ENCODE measurements at regions not wholly inside any gene's neighbourhood (a gene's known extent, or its start where the extent isn't known, plus 50 kb on each side); places are given as distances from the start of the nearest gene placed in this dataset.

GRCh38 chr12:68400226-68400829 lies 68.2 kb upstream of the MDM1 start:
- no peaks in the 10 kb centered on the region for H3K27me3 ChIP-seq (ENCODE audit: low read length)
- H2AFZ ChIP-seq (ENCODE audit: low read depth, low read length, severe bottlenecking) = no peak overlapping the region
- no peak overlapping the region for H3K4me3 ChIP-seq (ENCODE audit: insufficient read depth, low read length, poor library complexity, severe bottlenecking)
- H3F3A ChIP-seq (ENCODE audit: insufficient read depth) = no peaks in the 10 kb centered on the region
- no peak overlapping the region for H3K27ac ChIP-seq (ENCODE audit: low read depth, low read length)
- no peaks in the 10 kb centered on the region for H3K36me3 ChIP-seq (ENCODE audit: low read length)
- no peak overlapping the region for H3K4me2 ChIP-seq (ENCODE audit: low read depth, low read length, poor library complexity, severe bottlenecking)
- H3K9ac ChIP-seq (ENCODE audit: low read length) = no peak overlapping the region
- H4K20me1 ChIP-seq (ENCODE audit: low read depth, low read length) = no peaks in the 10 kb centered on the region
- TF ChIP-seq CTCF (IDR thresholded peaks at IDR 0.05; ENCODE audit: insufficient read depth, low read length, poor library complexity, severe bottlenecking) (no peak), EZH2phosphoT487 (conservative IDR thresholded peaks at IDR 0.05; ENCODE audit: low read length) (no peak)
- no peaks in the 10 kb centered on the region for H3K79me2 ChIP-seq (ENCODE audit: insufficient read depth, low read length)
- H3K9me3 ChIP-seq (ENCODE audit: insufficient read depth, low read length) = no peaks in the 10 kb centered on the region
- no peaks in the 10 kb centered on the region for H3K9me2 ChIP-seq (replicated peaks; ENCODE audit: insufficient read depth, low read length)

GRCh38 chr12:68402422-68402821 lies 70.3 kb upstream of the MDM1 start:
- H3K9me3 ChIP-seq (ENCODE audit: insufficient read depth, low read length) = no peaks in the 10 kb centered on the region
- H3K4me2 ChIP-seq (ENCODE audit: low read depth, low read length, poor library complexity, severe bottlenecking) = no peak overlapping the region
- H3K27ac ChIP-seq (ENCODE audit: low read depth, low read length) = no peak overlapping the region
- H3K9me2 ChIP-seq (replicated peaks; ENCODE audit: insufficient read depth, low read length) = no peaks in the 10 kb centered on the region
- H3K9ac ChIP-seq (ENCODE audit: low read length) = no peak overlapping the region
- H3K36me3 ChIP-seq (ENCODE audit: low read length) = no peaks in the 10 kb centered on the region
- H4K20me1 ChIP-seq (ENCODE audit: low read depth, low read length) = no peaks in the 10 kb centered on the region
- H3K79me2 ChIP-seq (ENCODE audit: insufficient read depth, low read length) = no peaks in the 10 kb centered on the region
- H3F3A ChIP-seq (ENCODE audit: insufficient read depth) = no peaks in the 10 kb centered on the region
- TF ChIP-seq CTCF (IDR thresholded peaks at IDR 0.05; ENCODE audit: insufficient read depth, low read length, poor library complexity, severe bottlenecking) (no peak), EZH2phosphoT487 (conservative IDR thresholded peaks at IDR 0.05; ENCODE audit: low read length) (no peak)
- no peaks in the 10 kb centered on the region for H3K27me3 ChIP-seq (ENCODE audit: low read length)
- no peak overlapping the region for H2AFZ ChIP-seq (ENCODE audit: low read depth, low read length, severe bottlenecking)
- H3K4me3 ChIP-seq (ENCODE audit: insufficient read depth, low read length, poor library complexity, severe bottlenecking) = no peak overlapping the region

GRCh38 chr12:68403296-68403695 lies 71.1 kb upstream of the MDM1 start:
- H3K9me2 ChIP-seq (replicated peaks; ENCODE audit: insufficient read depth, low read length) = no peaks in the 10 kb centered on the region
- H3K4me2 ChIP-seq (ENCODE audit: low read depth, low read length, poor library complexity, severe bottlenecking) = no peak overlapping the region
- no peaks in the 10 kb centered on the region for H3K27me3 ChIP-seq (ENCODE audit: low read length)
- H3K9me3 ChIP-seq (ENCODE audit: insufficient read depth, low read length) = no peaks in the 10 kb centered on the region
- H3K36me3 ChIP-seq (ENCODE audit: low read length) = no peaks in the 10 kb centered on the region
- no peaks in the 10 kb centered on the region for H3F3A ChIP-seq (ENCODE audit: insufficient read depth)
- H3K4me3 ChIP-seq (ENCODE audit: insufficient read depth, low read length, poor library complexity, severe bottlenecking) = no peak overlapping the region
- H2AFZ ChIP-seq (ENCODE audit: low read depth, low read length, severe bottlenecking) = no peak overlapping the region
- H3K9ac ChIP-seq (ENCODE audit: low read length) = no peak overlapping the region
- TF ChIP-seq CTCF (IDR thresholded peaks at IDR 0.05; ENCODE audit: insufficient read depth, low read length, poor library complexity, severe bottlenecking) = no peak
- TF ChIP-seq EZH2phosphoT487 (conservative IDR thresholded peaks at IDR 0.05; ENCODE audit: low read length) = no peak
- H3K79me2 ChIP-seq (ENCODE audit: insufficient read depth, low read length) = no peaks in the 10 kb centered on the region
- H4K20me1 ChIP-seq (ENCODE audit: low read depth, low read length) = no peaks in the 10 kb centered on the region
- no peak overlapping the region for H3K27ac ChIP-seq (ENCODE audit: low read depth, low read length)
